Retinal pigment epithelial cell (primary cell): ENCODE measurements at regions not wholly inside any gene's neighbourhood (a gene's known extent, or its start where the extent isn't known, plus 50 kb on each side); places are given as distances from the start of the nearest gene placed in this dataset.
A peak's percentile ranks its signal among the peaks of the same experiment; 100 is the strongest.

Experiments used
- DNase-seq: peaks from one replicate; pipeline ENCODE4 v3.0.0-alpha.2; 2010; ENCODE audit warnings: low read depth
- H3K4me3 ChIP-seq: 2 replicates; pipeline ENCODE4 v1.5.1; 2011; ENCODE audit warnings: mild to moderate bottlenecking, low read length, control low read depth, moderate library complexity
- CTCF ChIP-seq: conservative IDR thresholded peaks from 2 replicates; pipeline ENCODE4 v1.5.1; 2011; ENCODE audit warnings: low read depth, low read length, control low read depth, inconsistent platforms

- no peak for DNase-seq
- TF ChIP-seq CTCF = no peak
- no peak overlapping the region for H3K4me3 ChIP-seq
Measured at GRCh38 chr5:123294544-123294943, 128.7 kb downstream of the CEP120 start.

GRCh38 chr5:123289210-123289609 lies 134.0 kb downstream of the CEP120 start:
- H3K4me3 ChIP-seq = no peak overlapping the region
- TF ChIP-seq CTCF = no peak

GRCh38 chr5:123287881-123288280 lies 135.3 kb downstream of the CEP120 start:
- no peak for TF ChIP-seq CTCF
- H3K4me3 ChIP-seq = no peak overlapping the region
- DNase-seq = no peak

More at GRCh38 chr5:123289210-123289609, 134.0 kb downstream of the CEP120 start:
- DNase-seq = no peak

GRCh38 chr5:123286891-123287290 lies 136.3 kb downstream of the CEP120 start:
- H3K4me3 ChIP-seq = no peak overlapping the region
- DNase-seq = no peak
- TF ChIP-seq CTCF = no peak

GRCh38 chr5:123285122-123286023 lies 137.8 kb downstream of the CEP120 start:
- TF ChIP-seq CTCF = no peak
- peak overlapping the region; percentile 51 for H3K4me3 ChIP-seq
- DNase-seq = no peak

- TF ChIP-seq CTCF = no peak
- no peak overlapping the region for H3K4me3 ChIP-seq
- no peak for DNase-seq
Measured at GRCh38 chr5:123283499-123283898, 139.7 kb downstream of the CEP120 start.

- DNase-seq = no peak
- no peak overlapping the region for H3K4me3 ChIP-seq
- no peak for TF ChIP-seq CTCF
Measured at GRCh38 chr5:123283031-123283430, 140.2 kb downstream of the CEP120 start.
